Liver (tissue), 8 donors: ENCODE measurements at regions not wholly inside any gene's neighbourhood (a gene's known extent, or its start where the extent isn't known, plus 50 kb on each side); places are given as distances from the start of the nearest gene placed in this dataset.

Experiments
- DNase-seq: peaks from one replicate; pipeline ENCODE4 v3.0.0-alpha.2; 2017; ENCODE audit warnings: low spot score
- H3K27ac ChIP-seq, 2 donors: one replicate each; pipeline ENCODE4 v1.7.0; 2013; ENCODE audit warnings: inconsistent platforms in 2 of 2, low read length in 2 of 2, control low read depth in 1 of 2, low read depth in 1 of 2, mild to moderate bottlenecking in 1 of 2
- H3K27me3 ChIP-seq, 4 donors: one replicate each; pipeline versions ENCODE4 v1.6.1 to v1.7.0; 2013; ENCODE audit warnings: low read length in 3 of 4, inconsistent platforms in 1 of 4, mild to moderate bottlenecking in 1 of 4, moderate library complexity in 1 of 4; ENCODE audit not compliant: control insufficient read depth in 4 of 4, insufficient read depth in 4 of 4
- H3K36me3 ChIP-seq, 4 donors: one replicate each; pipeline versions ENCODE4 v1.6.1 to v1.7.0; 2013; ENCODE audit warnings: low read length in 3 of 4, mild to moderate bottlenecking in 3 of 4, low read depth in 1 of 4, moderate library complexity in 1 of 4; ENCODE audit not compliant: control insufficient read depth in 4 of 4, insufficient read depth in 3 of 4
- H3K4me1 ChIP-seq, 4 donors: one replicate each; pipeline versions ENCODE4 v1.6.1 to v1.7.0; 2013; ENCODE audit warnings: low read length in 3 of 4, mild to moderate bottlenecking in 3 of 4, moderate library complexity in 1 of 4; ENCODE audit not compliant: control insufficient read depth in 4 of 4, insufficient read depth in 4 of 4
- H3K4me3 ChIP-seq, 3 donors: one replicate each; pipeline versions ENCODE4 v1.6.1 to v1.7.0; 2013; ENCODE audit warnings: low read length in 3 of 3, control low read depth in 1 of 3, low read depth in 1 of 3, mild to moderate bottlenecking in 1 of 3
- H3K9ac ChIP-seq, 2 donors: one replicate each; pipeline ENCODE4 v1.7.0; 2013; ENCODE audit warnings: low read length in 2 of 2, mild to moderate bottlenecking in 2 of 2, moderate library complexity in 2 of 2, control low read depth in 1 of 2, low read depth in 1 of 2
- H3K9me3 ChIP-seq, 4 donors: one replicate each; pipeline versions ENCODE4 v1.6.1 to v1.7.0; 2013; ENCODE audit warnings: low read length in 3 of 4; ENCODE audit not compliant: control insufficient read depth in 4 of 4
- ATF3 ChIP-seq: IDR thresholded peaks from 2 replicates; pipeline ENCODE4 v1.6.1; 2016; ENCODE audit warnings: antibody characterized with exemption
- CTCF ChIP-seq: fragments of 150-350 bp; IDR thresholded peaks from 2 replicates; pipeline ENCODE4 v1.5.1; 2017; ENCODE audit warnings: improper control_type of control experiment, low read depth, low read length; ENCODE audit not compliant: missing input control
- EGR1 ChIP-seq, 2 donors: IDR thresholded peaks; 2 replicates each; pipeline ENCODE4 v1.6.1; 2016 to 2018; ENCODE audit warnings: antibody characterized with exemption in 2 of 2, low read depth in 2 of 2
- FOXA1 ChIP-seq: IDR thresholded peaks from 2 replicates; pipeline ENCODE4 v1.6.1; 2016; ENCODE audit warnings: antibody characterized with exemption
- FOXA2 ChIP-seq: IDR thresholded peaks from 2 replicates; pipeline ENCODE4 v1.6.1; 2016; ENCODE audit warnings: antibody characterized with exemption
- GABPA ChIP-seq, 2 donors: IDR thresholded peaks in 1 of 2; conservative IDR thresholded peaks in 1 of 2; 2 replicates each; pipeline ENCODE4 v1.6.1; 2016; ENCODE audit warnings: antibody characterized with exemption in 2 of 2, mild to moderate bottlenecking in 1 of 2, moderate library complexity in 1 of 2
- HNF4A ChIP-seq, 2 donors: conservative IDR thresholded peaks; 2 replicates each; pipeline ENCODE4 v1.6.1; 2016; ENCODE audit warnings: antibody characterized with exemption in 2 of 2, mild to moderate bottlenecking in 2 of 2
- HNF4G ChIP-seq: IDR thresholded peaks from 2 replicates; pipeline ENCODE4 v1.6.1; 2016; ENCODE audit warnings: antibody characterized with exemption
- JUND ChIP-seq, 2 donors: IDR thresholded peaks; 2 replicates each; pipeline ENCODE4 v1.6.1; 2016; ENCODE audit warnings: antibody characterized with exemption in 2 of 2
- MAX ChIP-seq: IDR thresholded peaks from 2 replicates; pipeline ENCODE4 v1.6.1; 2016; ENCODE audit warnings: antibody characterized with exemption
- NR2F2 ChIP-seq: IDR thresholded peaks from 2 replicates; pipeline ENCODE4 v1.6.1; 2016; ENCODE audit warnings: antibody characterized with exemption
- RAD21 ChIP-seq, 2 donors: IDR thresholded peaks; 2 replicates each; pipeline ENCODE4 v1.6.1; 2016; ENCODE audit warnings: antibody characterized with exemption in 2 of 2, mild to moderate bottlenecking in 2 of 2
- REST ChIP-seq: IDR thresholded peaks from 2 replicates; pipeline ENCODE4 v1.6.1; 2016; ENCODE audit warnings: antibody characterized with exemption, mild to moderate bottlenecking
- RXRA ChIP-seq, 2 donors: IDR thresholded peaks; 2 replicates each; pipeline ENCODE4 v1.6.1; 2017 to 2018; ENCODE audit warnings: antibody characterized with exemption in 2 of 2, mild to moderate bottlenecking in 1 of 2
- SP1 ChIP-seq: IDR thresholded peaks from 2 replicates; pipeline ENCODE4 v1.6.1; 2018; ENCODE audit warnings: antibody characterized with exemption, mild to moderate bottlenecking
- TAF1 ChIP-seq: conservative IDR thresholded peaks from 2 replicates; pipeline ENCODE4 v1.6.1; 2016; ENCODE audit warnings: antibody characterized with exemption, mild to moderate bottlenecking
- YY1 ChIP-seq: IDR thresholded peaks from 2 replicates; pipeline ENCODE4 v1.6.1; 2016; ENCODE audit warnings: antibody characterized with exemption, mild to moderate bottlenecking
- WGBS: extraction: QIAGEN DNeasy Blood & Tissue Kit; methylation state at CpG from one replicate; pipeline ENCODE4 v1.1.7; 2013; 5-methylcytosine and 5-hydroxymethylcytosine counted together
- TF ChIP-seq, protein P1 (sequence below): IDR thresholded peaks from 2 replicates; pipeline ENCODE4 v1.6.1; 2016; ENCODE audit warnings: antibody characterized with exemption
- donor health status: healthy.
- donor health status: healthy.
- donor health status: healthy.
- donor health status: healthy.
- donor health status: healthy.

DNA sequence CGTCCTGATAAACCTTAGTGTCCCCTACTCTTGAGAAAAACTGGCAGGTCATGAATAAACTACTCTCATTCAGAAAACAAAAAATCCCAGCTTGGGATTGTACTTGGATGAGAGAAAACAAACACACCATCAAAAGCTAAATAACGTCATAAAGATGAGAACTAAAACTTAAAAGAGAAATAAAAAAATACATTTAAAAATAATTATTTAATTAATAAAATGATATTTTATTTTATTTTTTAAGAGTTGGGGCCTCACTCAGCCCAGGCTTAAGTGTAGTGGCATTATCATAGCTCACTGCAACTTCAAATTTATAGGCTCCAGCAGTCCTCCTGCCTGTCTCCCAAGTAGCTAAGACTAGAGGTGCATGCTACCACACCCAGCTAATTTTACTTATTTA is 125.4 kb upstream of the CA10 start:
- TF ChIP-seq GABPA (IDR thresholded peaks at IDR 0.05 in 1 of 2, conservative IDR thresholded peaks at IDR 0.05 in 1 of 2) = no peak
- no peak for TF ChIP-seq EGR1 (IDR thresholded peaks at IDR 0.05; ENCODE audit: low read depth in 2 of 2)
- no peak for TF ChIP-seq FOXA1
- no peak for TF ChIP-seq FOXA2
- TF ChIP-seq REST = no peak
- TF ChIP-seq SP1 = no peak
- TF ChIP-seq JUND (IDR thresholded peaks at IDR 0.05) = no peak
- TF ChIP-seq, protein P1, sequence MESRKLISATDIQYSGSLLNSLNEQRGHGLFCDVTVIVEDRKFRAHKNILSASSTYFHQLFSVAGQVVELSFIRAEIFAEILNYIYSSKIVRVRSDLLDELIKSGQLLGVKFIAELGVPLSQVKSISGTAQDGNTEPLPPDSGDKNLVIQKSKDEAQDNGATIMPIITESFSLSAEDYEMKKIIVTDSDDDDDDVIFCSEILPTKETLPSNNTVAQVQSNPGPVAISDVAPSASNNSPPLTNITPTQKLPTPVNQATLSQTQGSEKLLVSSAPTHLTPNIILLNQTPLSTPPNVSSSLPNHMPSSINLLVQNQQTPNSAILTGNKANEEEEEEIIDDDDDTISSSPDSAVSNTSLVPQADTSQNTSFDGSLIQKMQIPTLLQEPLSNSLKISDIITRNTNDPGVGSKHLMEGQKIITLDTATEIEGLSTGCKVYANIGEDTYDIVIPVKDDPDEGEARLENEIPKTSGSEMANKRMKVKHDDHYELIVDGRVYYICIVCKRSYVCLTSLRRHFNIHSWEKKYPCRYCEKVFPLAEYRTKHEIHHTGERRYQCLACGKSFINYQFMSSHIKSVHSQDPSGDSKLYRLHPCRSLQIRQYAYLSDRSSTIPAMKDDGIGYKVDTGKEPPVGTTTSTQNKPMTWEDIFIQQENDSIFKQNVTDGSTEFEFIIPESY = no peak
- TF ChIP-seq NR2F2 = no peak
- WGBS = 49% methylated on average over 2 of the region's 2 CpGs
- no peak overlapping the region for H3K4me3 ChIP-seq
- no peaks in the 10 kb centered on the region for H3K4me1 ChIP-seq
- no peak overlapping the region for H3K9ac ChIP-seq
- H3K36me3 ChIP-seq = no peaks in the 10 kb centered on the region
- no peaks in the 10 kb centered on the region for H3K9me3 ChIP-seq
- no peak overlapping the region for H3K27ac ChIP-seq
- no peak for DNase-seq
- H3K27me3 ChIP-seq = no peaks in the 10 kb centered on the region

DNA sequence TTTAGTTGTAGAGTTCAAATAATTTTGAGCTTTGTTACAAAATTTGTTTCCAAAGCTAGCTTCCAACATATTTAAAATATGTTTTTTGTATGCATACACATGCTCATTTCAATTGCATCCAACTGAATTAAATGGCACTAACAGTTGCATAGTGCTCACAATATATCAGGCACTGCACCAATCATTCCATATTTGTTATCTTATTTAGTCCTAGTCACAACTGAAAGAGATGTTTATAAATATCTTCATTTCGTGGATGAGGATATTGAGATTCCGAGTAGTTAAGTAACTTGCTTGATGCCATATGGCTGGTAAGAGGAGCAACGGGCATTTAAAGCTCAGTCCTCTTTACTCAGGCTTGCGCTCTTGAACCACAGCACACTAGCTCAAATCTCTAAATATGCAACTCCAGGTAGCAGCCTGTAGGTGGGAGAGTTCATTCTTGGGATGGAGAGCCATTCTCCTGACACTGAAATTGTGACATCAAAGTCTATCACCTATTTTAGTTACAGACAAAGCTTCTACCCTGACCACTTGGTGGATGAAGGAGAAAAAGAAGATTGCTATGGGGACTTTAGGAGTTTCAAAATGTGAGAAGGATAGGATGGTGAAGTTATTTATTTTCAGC is 118.0 kb upstream of the CA10 start:
- Histone ChIP-seq H3K9ac (no peak overlapping the region), H3K27ac (no peak overlapping the region), H3K27me3 (no peaks in the 10 kb centered on the region), H3K9me3 (no peaks in the 10 kb centered on the region), H3K4me1 (no peaks in the 10 kb centered on the region), H3K4me3 (no peak overlapping the region), H3K36me3 (no peaks in the 10 kb centered on the region)
- no peak for TF ChIP-seq RXRA (IDR thresholded peaks at IDR 0.05)
- TF ChIP-seq RAD21 (IDR thresholded peaks at IDR 0.05) = no peak
- TF ChIP-seq SP1 = no peak
- TF ChIP-seq FOXA1 = no peak
- no peak for TF ChIP-seq TAF1
- no peak for TF ChIP-seq REST
- no peak for TF ChIP-seq ATF3
- TF ChIP-seq FOXA2 = no peak
- TF ChIP-seq MAX = no peak
- TF ChIP-seq GABPA (IDR thresholded peaks at IDR 0.05 in 1 of 2, conservative IDR thresholded peaks at IDR 0.05 in 1 of 2) = no peak
- no peak for TF ChIP-seq CTCF
- TF ChIP-seq JUND (IDR thresholded peaks at IDR 0.05) = no peak
- TF ChIP-seq, protein P1 = no peak
- no peak for TF ChIP-seq HNF4A (conservative IDR thresholded peaks at IDR 0.05)
- no peak for TF ChIP-seq HNF4G
- TF ChIP-seq YY1 = no peak
- TF ChIP-seq EGR1 (IDR thresholded peaks at IDR 0.05; ENCODE audit: low read depth in 2 of 2) = no peak
- 81% methylated on average over 4 of the region's 4 CpGs for WGBS
- DNase-seq = no peak
